ENCODE measurements at regions not wholly inside any gene's neighbourhood (a gene's known extent, or its start where the extent isn't known, plus 50 kb on each side); places are given as distances from the start of the nearest gene placed in this dataset.

GRCh38 chr6:45724511-45724910 is 291.1 kb downstream of the CLIC5 start:
- no peaks in the 10 kb centered on the region; the same call in 1 of the 2 replicates for H3K9me3 ChIP-seq (ENCODE audit: insufficient read depth, low read depth)
- no peak overlapping the region for H3K4me3 ChIP-seq
- ChIA-PET POLR2A (ENCODE audit: unreplicated experiment) (interaction anchor here (0.6 to 0.7 kb wide), 2 partner anchors 10 to 962 kb away, joined by 3 read pairs; no protein-coding TSS in a partner anchor), CTCF (no interaction called here)
- no peaks in the 10 kb centered on the region for H4K20me1 ChIP-seq (ENCODE audit: insufficient read depth)
- no peaks in the 10 kb centered on the region for H3K79me2 ChIP-seq (ENCODE audit: low read depth)
- intact Hi-C loops (cut with micrococcal nuclease; ENCODE audit: unreplicated experiment) = no loop called here
- no peak overlapping the region for H3K27ac ChIP-seq
- H3K9me2 ChIP-seq (ENCODE audit: insufficient read depth) = no peaks in the 10 kb centered on the region
- no peaks in the 10 kb centered on the region for H3F3A ChIP-seq (ENCODE audit: insufficient read depth, low read depth)
- H3K4me1 ChIP-seq (replicated peaks; ENCODE audit: insufficient read depth) = no peaks in the 10 kb centered on the region
- no peaks in the 10 kb centered on the region for H3K36me3 ChIP-seq (ENCODE audit: low read depth)
- BruUV-seq (replicated peaks) = no TSS peak
- H3K27me3 ChIP-seq (ENCODE audit: insufficient read depth, low read depth) = no peaks in the 10 kb centered on the region
- DNase-seq = peak; percentile 53 to 56
- H3K4me2 ChIP-seq = no peak overlapping the region
- TF ChIP-seq CTCF (conservative IDR thresholded peaks at IDR 0.05) = no peak
- TF ChIP-seq EZH2 (IDR thresholded peaks at IDR 0.05; ENCODE audit: low read depth) = no peak
- no peak overlapping the region for H2AFZ ChIP-seq

- POLR2A ChIA-PET (ENCODE audit: unreplicated experiment) = no interaction called here
These were observed 291.6 kb downstream of the CLIC5 start for GRCh38 chr6:45724027-45724426.

GRCh38 chr6:45722876-45723275 is 292.8 kb downstream of the CLIC5 start:
- Histone ChIP-seq H3F3A (ENCODE audit: insufficient read depth, low read depth) (no peaks in the 10 kb centered on the region), H3K9me3 (ENCODE audit: insufficient read depth, low read depth) (no peaks in the 10 kb centered on the region; the same call in 1 of the 2 replicates), H2AFZ (no peak overlapping the region), H3K9me2 (ENCODE audit: insufficient read depth) (no peaks in the 10 kb centered on the region), H3K4me2 (no peak overlapping the region), H4K20me1 (ENCODE audit: insufficient read depth) (no peaks in the 10 kb centered on the region), H3K79me2 (ENCODE audit: low read depth) (no peaks in the 10 kb centered on the region), H3K4me1 (replicated peaks; ENCODE audit: insufficient read depth) (no peaks in the 10 kb centered on the region), H3K27me3 (ENCODE audit: insufficient read depth, low read depth) (no peaks in the 10 kb centered on the region), H3K27ac (no peak overlapping the region), H3K4me3 (no peak overlapping the region), H3K36me3 (ENCODE audit: low read depth) (no peaks in the 10 kb centered on the region)
- ChIA-PET CTCF (interaction anchor here (0.6 kb wide), 2 partner anchors 41 to 995 kb away, joined by 3 to 7 read pairs; no protein-coding TSS in a partner anchor), POLR2A (ENCODE audit: unreplicated experiment) (no interaction called here)
- TF ChIP-seq EZH2 (IDR thresholded peaks at IDR 0.05; ENCODE audit: low read depth) = no peak
- no peak for TF ChIP-seq CTCF (conservative IDR thresholded peaks at IDR 0.05)
- DNase-seq = no peak
- no TSS peak for BruUV-seq (replicated peaks)
- intact Hi-C loops (cut with micrococcal nuclease; ENCODE audit: unreplicated experiment) = no loop called here

More at GRCh38 chr6:45724027-45724426, 291.6 kb downstream of the CLIC5 start:
- Histone ChIP-seq H3K27ac (no peak overlapping the region), H3K79me2 (ENCODE audit: low read depth) (no peaks in the 10 kb centered on the region), H4K20me1 (ENCODE audit: insufficient read depth) (no peaks in the 10 kb centered on the region), H3F3A (ENCODE audit: insufficient read depth, low read depth) (no peaks in the 10 kb centered on the region), H3K9me2 (ENCODE audit: insufficient read depth) (no peaks in the 10 kb centered on the region), H3K36me3 (ENCODE audit: low read depth) (no peaks in the 10 kb centered on the region), H3K4me3 (no peak overlapping the region), H3K4me1 (replicated peaks; ENCODE audit: insufficient read depth) (no peaks in the 10 kb centered on the region), H2AFZ (no peak overlapping the region), H3K9me3 (ENCODE audit: insufficient read depth, low read depth) (no peaks in the 10 kb centered on the region; the same call in 1 of the 2 replicates), H3K27me3 (ENCODE audit: insufficient read depth, low read depth) (no peaks in the 10 kb centered on the region), H3K4me2 (no peak overlapping the region)
- BruUV-seq (replicated peaks) = no TSS peak
- no peak for DNase-seq
- CTCF ChIA-PET = no interaction called here
- intact Hi-C loops (cut with micrococcal nuclease; ENCODE audit: unreplicated experiment) = no loop called here
- TF ChIP-seq CTCF (conservative IDR thresholded peaks at IDR 0.05) (no peak), EZH2 (IDR thresholded peaks at IDR 0.05; ENCODE audit: low read depth) (no peak)

All from PC-9 (cell line).